ENCODE measurements at regions not wholly inside any gene's neighbourhood (a gene's known extent, or its start where the extent isn't known, plus 50 kb on each side); places are given as distances from the start of the nearest gene placed in this dataset.
"Not testable (repeated sequence)": the region's sequence is repeated elsewhere in the genome, so short reads cannot be mapped to it uniquely, and the experiment has no call there.

DNA sequence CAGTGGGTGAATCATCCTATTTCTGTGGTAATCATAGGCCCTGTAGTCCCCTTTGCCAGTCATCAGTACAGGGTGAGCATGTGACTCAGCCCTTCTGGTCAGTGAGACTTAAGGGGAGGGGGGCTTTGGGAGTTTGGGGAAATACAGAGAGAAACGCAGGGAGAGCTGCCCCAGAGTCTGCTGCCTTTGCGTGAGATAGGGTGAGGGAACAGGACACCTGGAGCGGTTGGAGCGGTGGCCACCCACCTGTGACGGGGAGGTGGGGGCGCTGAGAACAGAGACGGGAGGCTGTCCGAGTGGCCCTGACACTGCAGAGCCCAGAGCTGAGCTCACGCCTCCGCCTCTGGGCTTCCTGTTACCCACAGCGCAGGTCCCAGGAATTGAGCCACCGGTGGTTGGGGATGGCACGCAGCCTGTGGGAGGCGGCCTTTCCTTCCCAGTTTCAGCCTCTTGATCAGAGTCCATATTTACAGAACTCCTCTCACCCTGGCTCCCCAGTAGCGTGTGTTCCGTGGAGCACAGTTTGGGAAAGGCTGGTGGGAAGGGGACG lies 92.0 kb upstream of the ERCC6L2 start:
- DNase-seq, result no peak

DNA sequence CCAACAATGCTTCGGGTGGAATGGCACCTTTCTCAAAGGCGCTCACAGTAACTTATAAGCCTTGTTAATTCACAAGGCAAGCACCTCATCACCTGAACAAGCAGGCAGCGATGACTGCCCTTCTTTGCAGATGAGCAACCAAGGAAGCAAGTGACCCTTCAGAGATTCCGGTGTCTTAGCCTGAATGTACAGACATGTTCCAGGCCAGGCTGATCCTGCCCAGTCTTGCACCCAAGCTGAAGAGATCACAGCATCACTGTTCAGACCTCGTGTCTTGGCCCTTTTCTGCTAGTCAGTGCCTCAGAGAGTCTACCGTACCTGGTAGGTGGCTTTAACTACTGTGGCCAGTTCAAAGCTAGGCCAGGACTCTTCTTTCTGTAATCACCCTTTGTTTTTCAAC lies 94.7 kb upstream of the ERCC6L2 start:
- DNase-seq, result no peak

DNA sequence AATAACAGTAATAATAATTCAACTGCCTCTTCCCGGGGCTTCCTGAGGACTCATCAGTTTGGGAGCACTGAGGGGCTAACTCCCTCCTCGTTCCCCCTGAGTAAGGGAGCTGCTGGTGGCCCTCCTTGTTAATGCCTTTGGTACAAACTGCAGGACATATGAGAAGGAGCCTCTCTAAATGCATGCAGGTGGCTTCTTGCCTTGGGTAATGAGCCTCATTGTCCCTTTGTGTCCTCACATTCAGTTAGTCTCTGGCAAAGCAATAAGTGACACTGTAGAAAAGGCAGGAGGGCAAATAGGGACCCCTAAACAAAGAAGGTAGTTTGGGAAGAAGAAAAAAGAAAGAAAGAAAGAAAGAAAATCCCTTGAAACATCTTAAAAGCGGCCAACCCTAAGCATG lies 95.4 kb upstream of the ERCC6L2 start:
- no peak for DNase-seq

DNA sequence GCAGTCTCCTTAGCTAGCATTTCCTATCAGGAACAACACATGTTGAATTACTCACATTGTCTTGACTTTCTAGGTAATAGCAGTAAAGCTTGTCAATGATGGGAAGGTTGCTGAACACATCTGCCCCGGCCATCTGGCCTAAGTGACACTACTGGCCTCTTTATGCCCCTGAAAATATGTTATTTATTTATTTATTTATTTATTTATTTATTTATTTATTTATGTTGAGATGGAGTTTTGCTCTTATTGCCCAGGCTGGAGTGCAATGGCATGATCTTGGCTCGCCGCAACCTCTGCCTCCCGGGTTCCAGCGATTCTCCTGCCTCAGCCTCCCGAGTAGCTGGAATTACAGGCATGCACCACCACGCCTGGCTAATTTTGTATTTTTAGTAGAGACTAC lies 95.9 kb upstream of the ERCC6L2 start:
- DNase-seq, result not testable (repeated sequence)

DNA sequence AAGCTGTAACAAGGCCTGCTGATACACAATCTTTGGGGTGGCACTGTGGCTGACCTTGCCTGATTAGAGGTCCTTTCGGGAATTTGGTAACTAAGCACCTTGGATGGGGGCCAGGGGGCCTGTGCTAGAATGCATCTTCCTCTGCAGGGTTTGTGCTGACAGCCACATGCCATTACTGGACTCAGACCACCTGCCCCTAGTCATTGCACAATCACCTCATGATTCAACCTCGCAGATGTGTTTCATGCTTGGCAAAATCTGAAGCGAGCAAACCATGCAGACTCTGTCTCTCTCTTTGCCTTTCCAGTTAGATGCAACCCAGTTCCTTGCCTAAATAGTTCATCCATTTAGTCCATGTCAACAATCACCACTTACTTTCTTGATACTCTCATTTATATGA lies 96.5 kb upstream of the ERCC6L2 start:
- no peak for DNase-seq

DNA sequence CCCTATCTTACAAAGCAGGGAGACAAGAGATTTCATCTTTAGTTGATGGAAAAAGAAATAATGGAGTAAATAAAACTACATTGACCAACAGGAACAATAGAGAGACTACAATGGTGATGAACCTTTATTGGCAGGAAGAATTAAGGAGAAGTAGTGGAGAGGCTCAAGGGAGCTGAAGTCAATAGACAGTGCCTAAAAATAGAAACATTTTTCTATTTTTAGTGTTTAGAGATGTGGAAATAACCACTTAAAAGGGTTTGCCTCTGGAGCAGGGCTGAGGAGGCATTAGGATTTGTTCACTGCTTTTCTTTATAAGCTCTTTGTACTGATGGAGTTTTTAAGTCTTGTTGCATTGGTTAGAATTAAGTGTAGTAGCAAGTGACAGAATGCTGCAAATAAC lies 98.4 kb upstream of the ERCC6L2 start:
- DNase-seq, result no peak

DNA sequence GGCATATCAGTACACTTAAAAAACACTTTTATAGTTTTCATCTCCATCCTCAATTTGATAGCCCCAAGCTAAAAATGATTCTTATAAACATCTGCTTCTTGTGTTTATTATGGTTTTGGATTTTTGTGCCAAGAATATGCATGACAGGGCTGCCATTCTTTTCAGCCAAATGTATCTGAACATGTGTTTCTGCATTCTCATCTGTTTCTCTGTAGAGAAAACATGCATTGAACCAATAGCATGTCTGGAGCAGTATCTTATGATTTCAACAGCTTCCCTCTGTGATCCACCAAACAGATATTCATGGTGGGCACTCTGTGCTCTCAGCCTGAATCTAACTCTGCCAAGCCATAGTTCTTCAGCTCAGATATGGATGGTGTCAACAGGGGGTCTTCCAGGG lies 99.3 kb upstream of the ERCC6L2 start:
- DNase-seq, result no peak

DNA sequence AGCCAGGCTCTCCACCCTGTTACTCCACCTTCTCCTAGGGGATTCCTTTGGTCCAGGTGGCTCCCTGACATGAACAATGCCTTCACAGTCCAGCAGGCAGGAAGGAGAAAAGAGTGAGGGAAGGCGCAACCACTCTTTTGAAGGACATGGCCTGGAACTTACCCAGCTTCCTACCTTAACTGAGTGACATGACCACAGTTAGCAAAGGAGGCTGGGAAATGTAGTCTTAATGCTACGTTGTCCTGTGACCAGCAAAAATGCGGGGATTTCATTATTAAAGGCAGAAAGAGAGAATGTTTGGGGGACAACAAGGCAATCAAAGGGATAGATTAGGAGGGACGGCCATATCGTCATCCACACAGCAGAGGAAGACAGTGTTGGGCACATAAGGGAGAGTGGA lies 100.3 kb upstream of the ERCC6L2 start:
- DNase-seq, result no peak

DNA sequence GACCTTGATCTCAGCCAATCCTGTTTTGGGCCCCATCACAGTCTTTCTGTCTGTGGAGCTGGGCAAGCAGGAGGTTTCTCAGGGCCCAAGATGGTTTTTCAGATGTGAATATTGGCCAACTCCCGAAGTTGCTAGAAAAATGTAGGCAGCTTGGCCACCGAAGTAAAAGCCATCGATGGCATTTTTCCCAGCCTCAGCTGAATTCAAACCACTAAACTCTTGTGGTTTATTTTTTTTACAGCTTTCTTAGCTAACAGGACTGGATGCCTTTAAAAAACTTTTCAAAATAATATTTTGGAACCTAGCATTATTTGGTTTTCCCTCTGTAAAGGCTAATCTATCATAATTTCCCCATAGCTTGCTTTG lies 102.5 kb upstream of the ERCC6L2 start:
- no peak for DNase-seq

DNA sequence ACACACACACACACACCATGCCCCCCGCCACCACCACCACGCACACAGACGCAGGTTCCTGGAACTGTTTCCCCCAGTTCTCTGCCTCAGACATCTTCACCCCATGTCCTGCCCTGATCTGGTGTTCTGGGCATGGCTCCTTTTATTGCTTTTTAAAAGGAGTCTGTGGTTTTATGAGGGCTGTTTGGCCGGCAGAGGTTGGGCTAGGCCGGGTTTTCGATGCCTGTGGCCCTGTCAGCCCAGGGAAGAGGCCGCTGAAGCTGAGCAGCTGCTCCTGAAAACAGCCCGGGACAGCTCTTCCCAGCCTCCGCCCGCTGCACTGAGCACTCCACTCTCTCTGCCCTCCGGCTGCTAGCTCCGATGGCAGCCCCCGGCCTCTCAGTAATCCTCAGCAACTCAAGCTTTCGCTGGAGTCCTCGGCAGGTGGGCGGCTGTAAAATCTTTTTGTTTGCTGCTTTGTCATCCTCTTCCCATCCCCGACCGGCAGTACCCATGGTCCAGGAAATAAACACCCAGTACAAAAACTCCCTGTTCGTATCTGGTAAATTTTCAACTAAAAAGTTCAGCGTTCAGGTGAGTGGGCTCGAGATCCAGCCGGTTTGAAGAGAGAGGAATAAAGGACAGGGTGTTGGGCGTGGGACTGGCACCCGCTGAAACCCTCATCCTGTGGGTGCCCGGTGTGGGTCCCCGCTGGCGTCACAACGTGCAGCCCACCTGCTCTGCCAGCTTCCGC lies 103.0 kb upstream of the ERCC6L2 start:
- DNase-seq, result no peak

DNA sequence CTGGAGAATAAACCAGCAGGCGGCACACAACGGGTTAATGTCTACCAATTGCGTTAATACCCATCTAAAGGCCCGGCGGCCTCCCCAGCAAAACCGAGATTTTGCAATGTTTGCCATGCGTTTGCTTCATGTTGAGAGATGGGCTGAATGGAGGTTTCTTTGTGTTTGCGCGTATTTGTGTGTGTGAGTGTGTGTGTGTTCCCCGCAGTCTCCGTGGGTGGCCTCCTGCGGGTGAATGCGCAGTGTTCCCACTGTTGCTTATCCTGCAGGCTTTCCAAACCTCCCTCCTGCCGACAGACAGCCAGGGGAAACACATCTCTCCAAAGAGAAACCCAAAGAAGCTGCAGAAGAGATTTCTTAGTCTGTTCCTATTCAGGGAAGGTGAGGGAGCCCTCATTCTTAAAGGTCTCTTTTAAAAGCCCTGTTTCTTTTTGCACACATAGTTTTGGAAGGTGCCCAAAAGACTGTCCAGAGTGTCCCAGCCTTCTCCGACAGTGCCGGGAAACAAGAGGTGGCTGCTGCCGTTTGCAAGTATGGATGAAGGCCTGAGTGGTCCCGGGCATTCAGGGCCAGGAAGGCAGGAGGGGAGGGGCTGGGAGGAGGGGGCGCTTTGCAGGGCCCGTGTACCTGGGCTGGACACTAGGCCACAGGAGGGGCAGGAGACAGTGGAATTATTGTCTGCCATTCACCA lies 103.8 kb upstream of the ERCC6L2 start:
- DNase-seq, result no peak

DNA sequence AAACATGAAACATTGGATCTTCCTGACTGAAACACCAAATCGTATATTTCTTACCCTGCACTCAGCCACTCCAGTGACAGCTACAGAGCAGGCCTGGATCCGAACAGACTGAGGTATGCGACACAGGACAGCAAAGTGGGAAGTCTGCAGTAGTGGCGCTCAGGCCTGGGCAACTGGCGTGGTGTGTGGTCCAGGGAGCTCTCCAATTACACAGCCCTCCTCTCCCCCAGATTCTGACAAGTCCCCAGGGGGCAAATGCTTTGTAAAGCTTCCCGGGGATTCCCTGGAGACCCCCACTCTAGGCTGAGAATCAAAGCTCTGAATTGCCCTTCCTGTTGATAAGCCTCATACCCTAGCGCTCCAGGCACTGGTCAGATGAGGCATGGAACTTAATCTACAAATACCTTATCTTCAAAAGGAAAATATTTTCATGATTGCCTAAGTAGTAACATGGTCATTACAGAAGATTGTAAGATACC lies 104.8 kb upstream of the ERCC6L2 start:
- no peak for DNase-seq

DNA sequence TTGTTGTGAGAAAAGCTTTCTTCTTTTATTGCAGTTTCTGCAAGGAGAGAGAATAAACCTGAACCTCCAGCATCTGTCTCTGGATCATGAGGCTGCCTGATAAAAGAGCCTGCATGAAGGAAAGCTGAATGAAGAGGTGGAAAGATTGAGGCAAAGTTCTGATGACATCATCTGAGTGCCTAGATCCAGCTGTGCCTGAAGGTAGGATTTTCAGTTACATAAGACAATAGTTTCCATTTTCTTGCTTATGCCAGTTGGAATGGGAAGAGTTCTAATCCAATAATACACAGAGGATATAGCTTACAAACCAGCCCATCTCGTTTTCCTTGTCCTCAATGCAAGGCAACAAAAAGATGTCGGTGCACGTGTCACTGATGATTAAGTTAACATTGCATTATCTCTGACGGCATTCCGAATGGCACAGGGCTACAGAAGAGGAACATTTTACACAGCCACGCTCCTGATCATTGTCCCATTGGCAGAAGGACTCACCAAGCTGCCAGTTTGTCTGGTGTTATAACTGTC lies 105.5 kb upstream of the ERCC6L2 start:
- no peak for DNase-seq

DNA sequence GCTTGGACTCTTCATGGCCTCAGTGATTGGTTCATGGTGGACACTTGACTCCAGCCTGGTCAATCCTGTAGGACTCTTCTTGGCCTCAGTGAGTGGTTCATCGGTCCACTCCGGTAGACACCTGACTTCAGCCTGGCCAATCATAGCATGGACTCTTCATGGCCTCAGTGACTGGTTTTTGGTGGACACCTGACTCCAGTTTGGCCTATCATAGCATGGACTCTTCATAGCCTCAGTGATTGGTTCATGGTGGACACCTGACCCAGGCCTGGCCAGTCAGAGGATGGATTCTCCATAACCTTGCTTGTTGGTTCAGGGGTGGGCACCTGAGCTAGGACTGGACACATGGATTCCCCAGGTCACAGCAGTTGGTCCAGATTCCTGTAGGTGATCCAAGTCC lies 106.0 kb upstream of the ERCC6L2 start:
- no peak for DNase-seq

DNA sequence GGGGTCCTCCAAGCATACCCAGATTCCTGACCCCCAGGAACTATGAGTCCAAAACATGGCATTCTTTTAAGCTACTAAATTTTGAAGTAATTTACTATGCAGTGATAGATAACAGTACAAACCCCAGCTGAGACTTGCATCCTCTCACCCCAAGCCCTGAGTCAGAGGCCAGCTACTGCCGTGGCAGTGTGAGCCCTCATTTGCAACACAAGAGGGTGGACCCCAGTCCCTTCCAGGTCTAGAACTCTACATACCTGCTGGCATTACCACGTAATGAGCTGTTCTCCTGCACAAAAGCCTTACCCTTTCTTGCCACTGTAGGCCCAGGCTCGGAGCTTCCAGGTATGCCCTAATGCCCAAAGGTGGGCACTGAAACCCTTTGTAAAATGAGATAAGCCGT lies 108.6 kb upstream of the ERCC6L2 start:
- no peak for DNase-seq

DNA sequence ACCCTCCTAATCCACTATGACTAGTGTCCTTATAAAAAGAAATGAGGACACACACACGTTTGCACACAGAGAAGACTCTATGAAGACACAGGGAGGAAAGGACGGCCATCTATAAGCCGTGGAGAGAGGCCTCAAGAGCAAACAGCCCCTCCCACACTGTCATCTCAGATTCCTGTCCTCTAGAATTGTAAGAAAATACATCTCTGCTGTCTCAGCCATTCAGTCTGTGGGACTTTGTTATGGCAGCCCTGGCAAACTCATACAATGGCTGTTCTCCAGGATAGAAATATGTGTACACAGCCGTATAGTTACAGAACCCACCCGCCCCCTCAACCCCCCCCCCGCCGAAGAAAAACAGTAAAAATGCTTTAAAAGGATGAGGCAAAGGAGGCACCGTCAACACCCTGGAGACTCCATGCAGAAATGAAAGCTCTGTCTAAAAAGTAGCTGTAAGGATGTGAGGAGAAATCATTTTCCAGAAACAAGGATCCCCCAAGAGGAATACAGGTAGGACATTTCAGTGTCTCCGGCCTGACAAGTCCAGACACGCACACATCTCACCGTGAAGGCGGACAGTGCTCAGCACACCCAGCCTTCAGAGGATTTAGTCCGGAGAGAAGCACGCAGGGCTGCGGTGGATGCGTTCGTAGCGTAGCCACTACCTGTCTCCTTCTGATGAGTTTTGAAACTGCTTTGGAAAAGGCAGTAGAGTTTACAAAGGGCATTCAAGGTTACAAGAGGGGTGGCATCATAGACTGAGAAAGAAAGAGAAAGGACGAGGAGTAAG lies 110.8 kb upstream of the ERCC6L2 start:
- no peak for DNase-seq

DNA sequence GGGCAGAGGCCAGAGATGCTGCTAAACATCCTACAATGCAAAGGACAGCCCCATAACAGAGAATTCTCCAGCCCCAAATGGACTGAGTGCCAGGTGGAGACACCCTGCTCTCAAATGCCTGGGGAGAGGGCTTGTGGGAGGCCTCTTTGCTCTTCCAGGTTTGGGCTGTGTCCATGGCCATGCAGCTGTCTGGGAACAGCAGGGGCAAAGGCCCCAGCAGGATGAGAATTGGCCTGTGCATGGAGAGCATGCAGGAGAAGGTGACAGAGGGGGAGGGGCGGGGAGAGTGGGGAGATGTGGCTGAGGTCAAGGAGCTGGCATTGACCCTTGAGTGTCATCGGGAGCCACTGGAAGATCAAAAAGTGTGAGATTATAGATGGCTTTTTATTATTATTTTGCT lies 111.5 kb upstream of the ERCC6L2 start:
- no peak for DNase-seq

DNA sequence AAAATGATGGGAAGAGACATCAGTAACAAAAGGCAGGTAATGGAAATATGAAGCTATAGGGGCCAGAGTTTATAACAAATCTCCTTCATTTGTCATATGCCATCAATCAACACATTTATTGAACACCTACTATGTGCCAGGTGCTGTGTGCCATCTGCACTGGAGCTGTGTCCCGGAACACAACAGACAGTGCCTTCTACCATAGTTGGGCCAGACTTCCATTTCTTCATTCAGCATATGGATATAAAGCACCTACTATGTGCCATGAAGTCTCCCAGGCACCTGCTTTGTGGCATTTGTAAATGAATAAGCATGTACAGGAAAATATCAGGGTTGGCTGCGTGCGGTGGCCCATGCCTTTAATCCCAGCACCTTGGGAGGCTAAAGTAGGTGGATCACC lies 112.5 kb upstream of the ERCC6L2 start:
- no peak for DNase-seq

DNA sequence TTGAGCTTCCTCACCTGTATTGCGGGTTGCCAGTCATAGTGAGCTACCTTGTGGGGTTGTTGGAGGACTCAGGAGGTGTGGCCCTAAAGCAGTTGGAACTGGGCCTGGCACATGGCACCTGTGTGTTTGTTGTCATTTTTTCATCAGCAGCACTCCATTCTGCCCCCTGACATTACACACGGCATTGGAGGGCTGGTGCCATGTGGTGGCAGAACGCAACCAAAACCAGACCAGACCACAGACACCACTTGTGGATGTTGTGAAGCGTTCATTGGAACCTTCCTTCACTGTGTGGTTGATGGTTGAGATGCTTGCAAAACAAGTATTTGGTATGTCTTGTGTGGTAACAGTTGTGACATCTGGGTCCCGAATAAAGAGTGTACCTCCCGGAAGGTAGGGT lies 113.2 kb upstream of the ERCC6L2 start:
- no peak for DNase-seq

DNA sequence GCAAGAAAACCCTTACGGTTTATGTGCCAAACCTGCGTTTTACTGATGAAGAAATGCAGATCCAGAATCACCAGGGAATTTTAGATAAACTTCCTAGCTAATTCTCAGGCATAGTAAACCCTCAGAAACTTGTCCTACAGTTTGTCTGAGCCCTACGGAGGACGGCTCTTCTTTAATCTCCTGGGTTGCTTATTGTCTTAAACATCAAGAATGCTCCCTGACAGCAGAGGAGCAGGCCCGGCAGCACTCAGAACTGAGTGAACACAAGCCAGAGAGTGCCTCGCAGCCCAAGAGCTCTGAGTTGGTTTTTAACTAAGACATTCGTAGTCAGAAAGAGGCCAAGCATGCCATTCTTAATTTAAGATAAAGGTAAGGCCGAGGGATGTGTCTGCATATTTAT lies 114.7 kb upstream of the ERCC6L2 start:
- no peak for DNase-seq

DNA sequence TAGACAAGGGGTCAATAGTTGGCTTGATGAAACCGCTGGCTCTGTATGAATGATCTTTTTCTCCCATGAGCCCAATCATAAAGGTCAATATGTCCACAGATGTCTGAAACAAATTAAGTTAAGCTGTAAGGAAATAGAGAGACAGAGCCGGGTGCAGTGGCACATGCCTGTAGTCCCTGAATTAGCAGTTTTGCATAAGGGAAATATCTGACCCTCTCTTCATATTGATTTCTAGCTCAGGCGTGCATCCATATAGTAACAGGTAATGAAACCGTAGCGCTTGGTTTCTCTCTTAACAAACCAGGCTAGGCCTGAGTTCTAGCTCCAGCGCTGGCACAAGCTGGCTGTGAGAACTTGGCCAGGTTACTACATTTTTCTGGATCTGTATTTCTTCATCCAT lies 118.1 kb upstream of the ERCC6L2 start:
- DNase-seq, result no peak

DNA sequence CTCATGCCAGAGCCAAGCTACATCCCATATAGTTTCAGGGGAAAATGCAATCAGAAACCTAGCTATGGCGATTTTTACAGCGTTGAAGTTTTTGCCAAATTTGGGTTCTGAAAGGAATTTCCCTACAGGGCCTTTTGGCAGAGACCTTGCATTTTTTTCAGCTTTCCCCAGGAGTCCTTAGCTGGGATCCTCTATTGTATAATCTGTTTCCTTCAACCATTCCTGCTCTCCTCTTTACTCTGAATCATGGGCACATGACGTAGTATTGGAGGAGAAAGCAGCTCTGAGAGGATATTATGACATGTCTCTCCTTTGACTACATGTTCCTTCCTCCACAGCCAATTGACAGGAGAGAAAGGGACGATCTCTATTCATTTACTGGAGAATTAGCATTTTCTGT lies 118.5 kb upstream of the ERCC6L2 start:
- DNase-seq, result no peak

DNA sequence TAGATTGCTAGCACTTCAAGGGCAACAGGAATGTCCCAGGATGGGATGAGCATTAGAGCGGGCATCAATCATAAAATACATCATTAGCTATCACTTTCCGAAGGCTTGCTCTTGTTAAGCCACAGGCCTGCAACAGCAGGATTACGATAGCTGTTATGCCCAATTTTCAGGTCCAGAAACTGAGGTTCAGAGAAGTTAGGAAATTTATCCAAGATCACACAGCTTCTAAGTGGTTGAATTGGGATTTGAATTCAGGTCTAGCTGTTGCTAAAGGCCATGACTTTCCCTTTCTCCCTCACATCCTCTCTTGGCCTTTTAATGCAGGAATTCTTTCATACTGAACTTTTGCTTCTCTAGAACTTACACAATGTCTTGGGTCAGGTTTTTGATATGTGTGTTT lies 119.4 kb upstream of the ERCC6L2 start:
- DNase-seq, result no peak

DNA sequence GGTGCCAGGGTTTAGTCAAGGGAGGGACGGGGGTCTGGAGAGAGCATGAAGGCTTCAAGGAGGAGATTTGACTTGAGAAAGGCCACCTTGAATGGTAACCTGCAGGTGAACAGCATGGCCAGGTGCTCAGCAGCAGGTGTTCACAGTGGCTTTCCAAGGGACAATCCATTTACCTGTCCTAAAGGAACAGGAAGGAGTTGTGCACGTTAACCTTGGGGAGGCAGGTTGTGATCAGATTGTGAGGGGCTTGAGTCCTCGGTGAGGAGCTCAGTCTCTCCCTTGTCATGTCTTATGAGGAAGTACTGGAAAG lies 120.1 kb upstream of the ERCC6L2 start:
- DNase-seq, result no peak
